ENCODE measurements at regions not wholly inside any gene's neighbourhood (a gene's known extent, or its start where the extent isn't known, plus 50 kb on each side); places are given as distances from the start of the nearest gene placed in this dataset.

DNA sequence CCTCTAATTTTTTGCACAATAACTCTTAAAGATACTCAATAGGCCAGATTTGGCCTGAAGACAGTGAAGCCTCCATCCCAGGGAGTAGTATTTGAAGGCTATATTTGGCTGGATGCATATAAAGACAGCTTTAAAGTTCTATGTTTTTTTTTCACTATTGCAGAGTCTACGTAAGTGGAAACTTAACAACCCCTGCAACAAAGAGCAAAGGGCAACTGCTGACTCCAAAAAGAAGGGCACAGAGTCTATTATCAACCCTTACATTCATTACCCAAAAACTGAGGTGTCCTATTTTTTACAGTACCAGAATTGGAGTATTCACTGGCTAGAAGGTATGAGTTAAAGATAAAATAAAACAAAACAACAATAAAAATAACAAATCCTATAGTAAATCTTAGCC is 329.8 kb upstream of the PKN2 start:
- TF ChIP-seq POLR2A (IDR thresholded peaks at IDR 0.05): no peak
- TF ChIP-seq, protein P1, sequence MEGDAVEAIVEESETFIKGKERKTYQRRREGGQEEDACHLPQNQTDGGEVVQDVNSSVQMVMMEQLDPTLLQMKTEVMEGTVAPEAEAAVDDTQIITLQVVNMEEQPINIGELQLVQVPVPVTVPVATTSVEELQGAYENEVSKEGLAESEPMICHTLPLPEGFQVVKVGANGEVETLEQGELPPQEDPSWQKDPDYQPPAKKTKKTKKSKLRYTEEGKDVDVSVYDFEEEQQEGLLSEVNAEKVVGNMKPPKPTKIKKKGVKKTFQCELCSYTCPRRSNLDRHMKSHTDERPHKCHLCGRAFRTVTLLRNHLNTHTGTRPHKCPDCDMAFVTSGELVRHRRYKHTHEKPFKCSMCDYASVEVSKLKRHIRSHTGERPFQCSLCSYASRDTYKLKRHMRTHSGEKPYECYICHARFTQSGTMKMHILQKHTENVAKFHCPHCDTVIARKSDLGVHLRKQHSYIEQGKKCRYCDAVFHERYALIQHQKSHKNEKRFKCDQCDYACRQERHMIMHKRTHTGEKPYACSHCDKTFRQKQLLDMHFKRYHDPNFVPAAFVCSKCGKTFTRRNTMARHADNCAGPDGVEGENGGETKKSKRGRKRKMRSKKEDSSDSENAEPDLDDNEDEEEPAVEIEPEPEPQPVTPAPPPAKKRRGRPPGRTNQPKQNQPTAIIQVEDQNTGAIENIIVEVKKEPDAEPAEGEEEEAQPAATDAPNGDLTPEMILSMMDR (IDR thresholded peaks at IDR 0.05): no peak
- TF ChIP-seq EP300 (IDR thresholded peaks at IDR 0.05): no peak
